Fibroblast of lung (primary cell): ENCODE measurements at regions not wholly inside any gene's neighbourhood (a gene's known extent, or its start where the extent isn't known, plus 50 kb on each side); places are given as distances from the start of the nearest gene placed in this dataset.

ENCODE experiments used
- DNase-seq, 2 donors: peaks; one replicate each; pipeline versions ENCODE4 v3.0.0 to v3.0.0-alpha.2; 2010; ENCODE audit warnings: low read depth in 2 of 2
- H2AFZ ChIP-seq: 2 replicates; pipeline ENCODE4 v1.5.1; 2012; ENCODE audit warnings: low read length, control low read depth, inconsistent platforms
- H3K27ac ChIP-seq: 2 replicates; pipeline ENCODE4 v1.5.1; 2011; ENCODE audit warnings: low read length, control low read depth; ENCODE audit not compliant: insufficient read depth
- H3K27me3 ChIP-seq: 2 replicates; pipeline ENCODE4 v1.5.1; 2011; ENCODE audit warnings: mild to moderate bottlenecking, low read length; ENCODE audit not compliant: control insufficient read depth, insufficient read depth
- H3K36me3 ChIP-seq: 2 replicates; pipeline ENCODE4 v1.5.1; 2011; ENCODE audit warnings: low read length; ENCODE audit not compliant: control insufficient read depth, insufficient read depth
- H3K4me1 ChIP-seq: 2 replicates; pipeline ENCODE4 v1.5.1; 2011; ENCODE audit warnings: low read length; ENCODE audit not compliant: control insufficient read depth, insufficient read depth; ENCODE audit errors: extremely low read depth
- H3K4me2 ChIP-seq: 2 replicates; pipeline ENCODE4 v1.5.1; 2011; ENCODE audit warnings: low read length, control low read depth; ENCODE audit not compliant: insufficient read depth; ENCODE audit errors: extremely low read depth
- H3K4me3 ChIP-seq, 4 experiments: fragments of 200-600 bp in 1 of 4; sonication (generic) in 1 of 4; replicated peaks in 1 of 4; 2 replicates each; pipeline ENCODE4 v1.5.1; 2011 to 2016; ENCODE audit warnings: low read length in 4 of 4, low read depth in 3 of 4, mild to moderate bottlenecking in 3 of 4, control low read depth in 2 of 4, inconsistent platforms in 1 of 4, mixed read lengths in 1 of 4; ENCODE audit not compliant: insufficient read depth in 1 of 4; ENCODE audit errors: control extremely low read depth in 1 of 4
- H3K79me2 ChIP-seq: 2 replicates; pipeline ENCODE4 v1.5.1; 2012; ENCODE audit warnings: mild to moderate bottlenecking, low read length, inconsistent platforms; ENCODE audit not compliant: control insufficient read depth, insufficient read depth
- H3K9ac ChIP-seq: 2 replicates; pipeline ENCODE4 v1.5.1; 2011; ENCODE audit warnings: mild to moderate bottlenecking, low read length, control low read depth; ENCODE audit not compliant: insufficient read depth
- H3K9me3 ChIP-seq: 2 replicates; pipeline ENCODE4 v1.5.1; 2012; ENCODE audit warnings: low read depth, low read length; ENCODE audit not compliant: control insufficient read depth, insufficient read depth
- H4K20me1 ChIP-seq: 2 replicates; pipeline ENCODE4 v1.5.1; 2011; ENCODE audit warnings: low read length; ENCODE audit not compliant: control insufficient read depth, insufficient read depth; ENCODE audit errors: extremely low read depth
- EZH2 ChIP-seq: IDR thresholded peaks from 2 replicates; pipeline ENCODE4 v1.5.1; 2012; ENCODE audit warnings: low read length, control low read depth, mild to moderate bottlenecking; ENCODE audit errors: missing control alignments
- TF ChIP-seq, protein P1 (sequence below), 2 donors: IDR thresholded peaks in 1 of 2; conservative IDR thresholded peaks in 1 of 2; 1 replicate in 1 of 2; 2 replicates in 1 of 2; pipeline ENCODE4 v1.5.1; 2011 to 2012; ENCODE audit warnings: low read length in 2 of 2, control low read depth in 1 of 2, inconsistent platforms in 1 of 2, low read depth in 1 of 2, mild to moderate bottlenecking in 1 of 2

DNA sequence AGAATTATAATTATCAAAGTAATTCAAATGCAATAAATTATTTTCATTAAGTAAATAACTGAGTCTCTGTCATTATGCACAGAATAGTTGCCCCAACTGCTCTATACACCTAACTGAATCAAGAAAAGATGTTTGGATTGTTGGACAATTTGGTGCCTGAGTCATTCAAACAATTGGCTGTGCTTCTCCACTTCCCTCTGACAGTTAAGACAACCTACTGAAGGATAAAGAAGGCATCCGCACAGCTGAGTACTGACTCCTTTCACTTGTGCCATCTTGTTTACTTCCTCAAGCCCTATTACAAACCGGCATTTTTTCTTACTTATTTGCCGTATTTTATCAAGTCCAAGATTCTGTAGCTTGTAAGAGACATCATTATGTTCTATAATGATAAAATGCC is 110.6 kb upstream of the C1QTNF7 start:
- Histone ChIP-seq H3K9me3 (no peaks in the 10 kb centered on the region), H4K20me1 (no peaks in the 10 kb centered on the region), H3K4me2 (peak overlapping the region; percentile 20), H2AFZ (no peak overlapping the region), H3K79me2 (no peaks in the 10 kb centered on the region), H3K4me3 (no peak overlapping the region), H3K4me1 (peaks cover 2% of the 10 kb centered on the region), H3K36me3 (no peaks in the 10 kb centered on the region), H3K27ac (no peak overlapping the region), H3K9ac (no peak overlapping the region), H3K27me3 (no peaks in the 10 kb centered on the region)
- no peak for TF ChIP-seq EZH2
- TF ChIP-seq, protein P1, sequence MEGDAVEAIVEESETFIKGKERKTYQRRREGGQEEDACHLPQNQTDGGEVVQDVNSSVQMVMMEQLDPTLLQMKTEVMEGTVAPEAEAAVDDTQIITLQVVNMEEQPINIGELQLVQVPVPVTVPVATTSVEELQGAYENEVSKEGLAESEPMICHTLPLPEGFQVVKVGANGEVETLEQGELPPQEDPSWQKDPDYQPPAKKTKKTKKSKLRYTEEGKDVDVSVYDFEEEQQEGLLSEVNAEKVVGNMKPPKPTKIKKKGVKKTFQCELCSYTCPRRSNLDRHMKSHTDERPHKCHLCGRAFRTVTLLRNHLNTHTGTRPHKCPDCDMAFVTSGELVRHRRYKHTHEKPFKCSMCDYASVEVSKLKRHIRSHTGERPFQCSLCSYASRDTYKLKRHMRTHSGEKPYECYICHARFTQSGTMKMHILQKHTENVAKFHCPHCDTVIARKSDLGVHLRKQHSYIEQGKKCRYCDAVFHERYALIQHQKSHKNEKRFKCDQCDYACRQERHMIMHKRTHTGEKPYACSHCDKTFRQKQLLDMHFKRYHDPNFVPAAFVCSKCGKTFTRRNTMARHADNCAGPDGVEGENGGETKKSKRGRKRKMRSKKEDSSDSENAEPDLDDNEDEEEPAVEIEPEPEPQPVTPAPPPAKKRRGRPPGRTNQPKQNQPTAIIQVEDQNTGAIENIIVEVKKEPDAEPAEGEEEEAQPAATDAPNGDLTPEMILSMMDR (conservative IDR thresholded peaks at IDR 0.05 in 1 of 2, IDR thresholded peaks at IDR 0.05 in 1 of 2; ENCODE audit: low read depth in 1 of 2, low read length in 2 of 2) = no peak
- no peak for DNase-seq

DNA sequence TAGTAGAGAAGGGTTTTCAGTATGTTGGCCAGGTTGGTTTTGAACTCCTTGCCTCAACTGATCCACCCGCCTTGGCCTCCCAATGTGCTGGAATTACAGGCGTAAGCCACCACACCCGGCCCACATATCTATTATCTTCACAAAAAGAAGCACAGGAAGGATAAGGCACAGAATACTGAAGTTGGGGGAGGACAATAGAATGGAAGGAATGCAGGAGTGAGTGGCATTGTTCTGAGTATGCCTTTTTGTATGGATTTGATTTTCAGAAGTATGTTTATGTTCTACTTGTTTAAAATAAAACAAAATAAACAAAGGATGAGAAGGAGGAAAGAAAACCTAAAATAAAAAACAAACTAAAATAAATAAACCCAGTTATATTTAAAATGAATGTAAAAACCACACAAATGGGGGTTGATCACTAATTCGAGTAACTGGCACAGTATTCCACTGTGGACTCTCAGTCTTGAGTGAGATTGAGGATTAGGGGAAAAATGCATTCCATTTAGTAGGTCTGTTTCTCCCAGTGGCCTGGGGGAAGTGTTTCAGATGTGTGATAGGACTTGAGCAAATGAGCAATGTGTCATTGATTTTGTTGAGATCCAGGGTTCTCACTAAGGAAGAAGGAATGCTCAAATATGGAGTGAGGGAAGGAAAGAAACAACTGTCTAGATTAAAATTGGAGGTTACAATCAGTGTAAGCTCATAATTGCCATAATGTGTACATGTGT is 109.0 kb upstream of the C1QTNF7 start:
- peaks cover 2% of the 10 kb centered on the region for H3K4me1 ChIP-seq
- H3K9ac ChIP-seq = no peak overlapping the region
- H2AFZ ChIP-seq = no peak overlapping the region
- no peaks in the 10 kb centered on the region for H4K20me1 ChIP-seq
- no peak overlapping the region for H3K27ac ChIP-seq
- H3K36me3 ChIP-seq = no peaks in the 10 kb centered on the region
- DNase-seq = peak in 1 of 2 donors; percentile 28
- no peak overlapping the region for H3K4me3 ChIP-seq
- no peaks in the 10 kb centered on the region for H3K27me3 ChIP-seq
- no peak for TF ChIP-seq EZH2
- TF ChIP-seq, protein P1 (conservative IDR thresholded peaks at IDR 0.05 in 1 of 2, IDR thresholded peaks at IDR 0.05 in 1 of 2; ENCODE audit: low read depth in 1 of 2, low read length in 2 of 2) = no peak
- no peaks in the 10 kb centered on the region for H3K79me2 ChIP-seq
- no peaks in the 10 kb centered on the region for H3K9me3 ChIP-seq
- no peak overlapping the region for H3K4me2 ChIP-seq

DNA sequence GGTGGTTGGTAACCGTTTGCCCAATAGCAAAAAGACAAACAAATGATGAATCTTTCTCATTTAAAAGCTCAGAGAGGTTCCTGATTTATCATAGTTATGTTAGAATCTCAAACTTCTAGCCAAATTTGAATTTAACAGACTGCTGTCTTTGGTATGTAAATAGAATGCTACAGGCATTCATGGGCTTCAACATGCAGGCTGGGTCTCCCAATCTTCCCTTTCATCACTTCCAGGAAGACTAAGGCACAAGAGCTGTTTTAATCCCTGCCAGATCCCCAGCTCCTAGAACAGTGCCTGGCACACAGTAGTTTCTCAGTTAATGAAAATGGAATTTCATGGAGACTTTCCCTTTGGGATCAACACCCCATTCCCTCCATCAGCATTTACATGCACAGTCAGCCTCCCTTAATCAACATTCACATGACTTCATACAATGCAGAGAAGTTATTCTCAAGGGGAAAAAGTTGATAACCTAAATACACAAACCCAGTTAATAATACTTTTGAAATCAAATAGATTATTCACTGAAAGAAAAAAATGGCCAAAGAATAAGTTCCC is 107.6 kb upstream of the C1QTNF7 start:
- no peak overlapping the region for H3K4me2 ChIP-seq
- no peaks in the 10 kb centered on the region for H3K36me3 ChIP-seq
- H3K79me2 ChIP-seq = no peaks in the 10 kb centered on the region
- no peak for TF ChIP-seq EZH2
- TF ChIP-seq, protein P1 (conservative IDR thresholded peaks at IDR 0.05 in 1 of 2, IDR thresholded peaks at IDR 0.05 in 1 of 2; ENCODE audit: low read depth in 1 of 2, low read length in 2 of 2) = no peak
- H3K4me1 ChIP-seq = peaks cover 2% of the 10 kb centered on the region
- H2AFZ ChIP-seq = no peak overlapping the region
- H3K9ac ChIP-seq = no peak overlapping the region
- H4K20me1 ChIP-seq = no peaks in the 10 kb centered on the region
- no peak overlapping the region for H3K27ac ChIP-seq
- H3K27me3 ChIP-seq = no peaks in the 10 kb centered on the region
- H3K9me3 ChIP-seq = no peaks in the 10 kb centered on the region
- DNase-seq = no peak
- no peak overlapping the region for H3K4me3 ChIP-seq
